ENCODE measurements at regions not wholly inside any gene's neighbourhood (a gene's known extent, or its start where the extent isn't known, plus 50 kb on each side); places are given as distances from the start of the nearest gene placed in this dataset.
"Not testable (repeated sequence)": the region's sequence is repeated elsewhere in the genome, so short reads cannot be mapped to it uniquely, and the experiment has no call there.

DNA sequence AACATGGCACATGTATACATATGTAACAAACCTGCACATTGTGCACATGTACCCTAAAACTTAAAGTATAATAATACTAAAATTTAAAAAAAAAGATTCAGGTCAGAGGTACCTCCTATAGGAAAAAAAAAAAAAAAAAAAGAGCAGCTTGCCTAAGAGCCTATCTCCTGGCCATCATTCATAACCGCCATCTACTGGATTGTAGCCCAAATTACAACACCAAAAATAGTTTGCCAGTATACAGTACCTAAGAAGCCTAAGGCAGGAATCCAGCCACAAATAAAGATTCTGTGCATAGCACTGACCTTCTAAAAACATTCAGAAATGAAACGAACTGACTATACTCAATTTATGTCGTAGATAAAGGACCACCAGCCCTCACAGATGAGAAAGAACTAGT lies 438.4 kb upstream of the ADGRB3 start:
- Histone ChIP-seq H3K4me1 (ENCODE audit: control insufficient read depth, insufficient read depth, low read length) (no peaks in the 10 kb centered on the region), H3K4me3 (ENCODE audit: low read depth, low read length) (no peak overlapping the region), H3K27ac (ENCODE audit: extremely low read depth, low read depth, low read length) (no peak overlapping the region), H3K9me3 (ENCODE audit: control insufficient read depth, insufficient read depth, low read depth, low read length) (no peaks in the 10 kb centered on the region), H3K36me3 (ENCODE audit: control insufficient read depth in 2 of 2, insufficient read depth in 1 of 2, low read length in 2 of 2) (no peaks in the 10 kb centered on the region)
- no peak for TF ChIP-seq ZSCAN16 (tag by site-specific recombination; IDR thresholded peaks at IDR 0.05)
- CTCF ChIA-PET: interaction anchor here (1.0 kb wide), 1 partner anchor 11 kb away, joined by 3 read pairs; no protein-coding TSS in a partner anchor
- POLR2A ChIA-PET: no interaction called here

DNA sequence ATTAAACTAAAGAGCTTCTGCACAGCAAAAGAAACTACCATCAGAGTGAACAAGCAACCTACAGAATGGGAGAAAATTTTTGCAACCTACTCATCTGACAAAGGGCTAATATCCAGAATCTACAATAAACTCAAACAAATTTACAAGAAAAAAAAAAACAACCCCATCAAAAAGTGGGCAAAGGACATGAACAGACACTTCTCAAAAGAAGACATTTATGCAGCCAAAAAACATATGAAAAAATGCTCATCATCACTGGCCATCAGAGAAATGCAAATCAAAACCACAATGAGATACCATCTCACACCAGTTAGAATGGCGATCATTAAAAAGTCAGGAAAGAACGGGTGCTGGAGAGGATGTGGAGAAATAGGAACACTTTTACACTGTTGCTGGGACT lies 439.3 kb upstream of the ADGRB3 start:
- H3K27ac ChIP-seq (ENCODE audit: extremely low read depth, low read depth, low read length); H3K4me1 ChIP-seq (ENCODE audit: control insufficient read depth, insufficient read depth, low read length); POLR2A ChIA-PET; CTCF ChIA-PET; H3K9me3 ChIP-seq (ENCODE audit: control insufficient read depth, insufficient read depth, low read depth, low read length); H3K36me3 ChIP-seq (ENCODE audit: control insufficient read depth in 2 of 2, insufficient read depth in 1 of 2, low read length in 2 of 2); H3K4me3 ChIP-seq (ENCODE audit: low read depth, low read length): not testable (repeated sequence)

DNA sequence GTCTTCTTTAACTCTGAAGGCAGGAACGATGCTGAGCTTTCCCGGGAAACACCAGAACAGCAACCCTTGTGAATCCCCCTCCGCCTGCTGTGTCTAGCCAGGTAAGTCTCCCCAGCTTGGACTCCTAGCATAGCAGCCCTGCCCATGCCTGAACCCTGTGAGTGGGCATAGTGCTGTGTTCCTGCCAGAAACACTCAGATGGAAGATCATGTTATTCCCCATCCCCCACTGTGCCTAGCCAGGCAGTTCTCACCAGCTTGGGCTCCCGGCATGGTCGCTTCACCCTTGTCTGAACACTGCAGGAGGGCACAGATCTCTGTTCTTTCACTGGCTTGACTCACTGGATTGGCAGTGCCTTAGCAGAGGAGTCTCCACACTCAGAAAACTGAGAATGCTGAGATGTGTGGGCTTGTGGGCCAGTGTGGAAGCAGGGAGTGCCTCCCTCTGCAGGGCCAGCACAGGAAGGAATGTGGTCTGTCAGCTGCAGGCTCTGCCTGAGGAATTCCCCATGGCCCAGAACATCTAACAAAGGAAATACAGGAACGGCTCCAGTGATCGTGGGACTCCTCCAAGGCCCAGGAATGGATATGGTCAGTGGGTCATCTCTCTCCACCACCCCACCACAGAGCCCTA lies 440.1 kb upstream of the ADGRB3 start:
- CTCF ChIA-PET: interaction anchor here (1.1 kb wide), 1 partner anchor 32 kb away, joined by 4 read pairs; no protein-coding TSS in a partner anchor
- no peaks in the 10 kb centered on the region for H3K36me3 ChIP-seq (ENCODE audit: control insufficient read depth in 2 of 2, insufficient read depth in 1 of 2, low read length in 2 of 2)
- no peak overlapping the region for H3K4me3 ChIP-seq (ENCODE audit: low read depth, low read length)
- no peaks in the 10 kb centered on the region for H3K4me1 ChIP-seq (ENCODE audit: control insufficient read depth, insufficient read depth, low read length)
- POLR2A ChIA-PET: no interaction called here
- no peak for TF ChIP-seq SETDB1 (IDR thresholded peaks at IDR 0.05; ENCODE audit: insufficient read length, low read length)
- TF ChIP-seq ZNF19 (tag by site-specific recombination; IDR thresholded peaks at IDR 0.05; ENCODE audit: low read depth): no peak
- TF ChIP-seq ZNF623 (tag by site-specific recombination; IDR thresholded peaks at IDR 0.05): no peak
- TF ChIP-seq, protein P1, sequence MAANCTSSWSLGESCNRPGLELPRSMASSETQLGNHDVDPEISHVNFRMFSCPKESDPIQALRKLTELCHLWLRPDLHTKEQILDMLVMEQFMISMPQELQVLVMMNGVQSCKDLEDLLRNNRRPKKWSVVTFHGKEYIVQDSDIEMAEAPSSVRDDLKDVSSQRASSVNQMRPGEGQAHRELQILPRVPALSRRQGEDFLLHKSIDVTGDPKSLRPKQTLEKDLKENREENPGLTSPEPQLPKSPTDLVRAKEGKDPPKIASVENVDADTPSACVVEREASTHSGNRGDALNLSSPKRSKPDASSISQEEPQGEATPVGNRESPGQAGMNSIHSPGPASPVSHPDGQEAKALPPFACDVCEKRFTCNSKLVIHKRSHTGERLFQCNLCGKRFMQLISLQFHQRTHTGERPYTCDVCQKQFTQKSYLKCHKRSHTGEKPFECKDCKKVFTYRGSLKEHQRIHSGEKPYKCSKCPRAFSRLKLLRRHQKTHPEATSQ (tag by site-specific recombination; IDR thresholded peaks at IDR 0.05): no peak
- TF ChIP-seq ZNF37A (tag by site-specific recombination; IDR thresholded peaks at IDR 0.05): no peak
- no peak for TF ChIP-seq KLF8 (tag by site-specific recombination; IDR thresholded peaks at IDR 0.05)
- H3K9me3 ChIP-seq (ENCODE audit: control insufficient read depth, insufficient read depth, low read depth, low read length): no peaks in the 10 kb centered on the region
- H3K27ac ChIP-seq (ENCODE audit: extremely low read depth, low read depth, low read length): no peak overlapping the region

DNA sequence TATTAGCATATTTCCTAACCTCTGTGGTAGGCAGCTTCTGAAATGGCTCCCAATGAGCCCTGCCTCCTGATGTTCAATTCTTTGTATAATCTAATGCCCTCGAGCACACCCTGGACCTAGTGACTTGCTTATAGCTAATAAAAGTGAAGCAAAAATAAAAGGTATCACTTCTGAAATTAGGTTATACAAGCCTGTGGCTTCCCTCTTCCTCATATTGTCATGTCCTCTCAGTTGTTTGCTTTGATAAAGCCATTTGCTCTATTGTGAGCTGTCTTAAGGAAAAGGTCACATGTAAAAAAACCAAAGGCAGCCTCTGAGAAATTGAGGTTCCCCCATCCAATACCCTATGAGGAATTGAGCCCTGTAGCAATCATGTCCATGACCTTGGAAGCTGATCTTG lies 442.1 kb upstream of the ADGRB3 start:
- ChIA-PET POLR2A (no interaction called here), CTCF (no interaction called here)
- H3K36me3 ChIP-seq (ENCODE audit: control insufficient read depth in 2 of 2, insufficient read depth in 1 of 2, low read length in 2 of 2): no peaks in the 10 kb centered on the region
- no peaks in the 10 kb centered on the region for H3K4me1 ChIP-seq (ENCODE audit: control insufficient read depth, insufficient read depth, low read length)
- no peak overlapping the region for H3K4me3 ChIP-seq (ENCODE audit: low read depth, low read length)
- H3K9me3 ChIP-seq (ENCODE audit: control insufficient read depth, insufficient read depth, low read depth, low read length): no peaks in the 10 kb centered on the region
- no peak overlapping the region for H3K27ac ChIP-seq (ENCODE audit: extremely low read depth, low read depth, low read length)
- TF ChIP-seq ZNF561 (tag by site-specific recombination; IDR thresholded peaks at IDR 0.05; ENCODE audit: borderline replicate concordance) (no peak), FEZF1 (tag by site-specific recombination; IDR thresholded peaks at IDR 0.05) (no peak), KLF8 (tag by site-specific recombination; IDR thresholded peaks at IDR 0.05) (no peak), ZNF423 (tag by site-specific recombination; IDR thresholded peaks at IDR 0.05) (no peak), KLF16 (tag by site-specific recombination; IDR thresholded peaks at IDR 0.05) (no peak), ZNF623 (tag by site-specific recombination; IDR thresholded peaks at IDR 0.05) (no peak), HOXC10 (CRISPR knock-in tag; IDR thresholded peaks at IDR 0.05) (no peak), ZNF664 (tag by site-specific recombination; IDR thresholded peaks at IDR 0.05) (no peak), ZNF610 (tag by site-specific recombination; IDR thresholded peaks at IDR 0.05; ENCODE audit: borderline replicate concordance) (no peak), ZNF426 (tag by site-specific recombination; IDR thresholded peaks at IDR 0.05) (no peak), ZNF311 (tag by site-specific recombination; IDR thresholded peaks at IDR 0.05; ENCODE audit: borderline replicate concordance) (no peak), ZNF544 (tag by site-specific recombination; IDR thresholded peaks at IDR 0.05) (no peak), ZNF121 (tag by site-specific recombination; IDR thresholded peaks at IDR 0.05) (no peak), ZNF629 (tag by site-specific recombination; IDR thresholded peaks at IDR 0.05) (no peak)
- TF ChIP-seq, protein P2, sequence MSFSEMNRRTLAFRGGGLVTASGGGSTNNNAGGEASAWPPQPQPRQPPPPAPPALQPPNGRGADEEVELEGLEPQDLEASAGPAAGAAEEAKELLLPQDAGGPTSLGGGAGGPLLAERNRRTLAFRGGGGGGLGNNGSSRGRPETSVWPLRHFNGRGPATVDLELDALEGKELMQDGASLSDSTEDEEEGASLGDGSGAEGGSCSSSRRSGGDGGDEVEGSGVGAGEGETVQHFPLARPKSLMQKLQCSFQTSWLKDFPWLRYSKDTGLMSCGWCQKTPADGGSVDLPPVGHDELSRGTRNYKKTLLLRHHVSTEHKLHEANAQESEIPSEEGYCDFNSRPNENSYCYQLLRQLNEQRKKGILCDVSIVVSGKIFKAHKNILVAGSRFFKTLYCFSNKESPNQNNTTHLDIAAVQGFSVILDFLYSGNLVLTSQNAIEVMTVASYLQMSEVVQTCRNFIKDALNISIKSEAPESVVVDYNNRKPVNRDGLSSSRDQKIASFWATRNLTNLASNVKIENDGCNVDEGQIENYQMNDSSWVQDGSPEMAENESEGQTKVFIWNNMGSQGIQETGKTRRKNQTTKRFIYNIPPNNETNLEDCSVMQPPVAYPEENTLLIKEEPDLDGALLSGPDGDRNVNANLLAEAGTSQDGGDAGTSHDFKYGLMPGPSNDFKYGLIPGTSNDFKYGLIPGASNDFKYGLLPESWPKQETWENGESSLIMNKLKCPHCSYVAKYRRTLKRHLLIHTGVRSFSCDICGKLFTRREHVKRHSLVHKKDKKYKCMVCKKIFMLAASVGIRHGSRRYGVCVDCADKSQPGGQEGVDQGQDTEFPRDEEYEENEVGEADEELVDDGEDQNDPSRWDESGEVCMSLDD (tag by site-specific recombination; IDR thresholded peaks at IDR 0.05): no peak
- TF ChIP-seq, protein P3, sequence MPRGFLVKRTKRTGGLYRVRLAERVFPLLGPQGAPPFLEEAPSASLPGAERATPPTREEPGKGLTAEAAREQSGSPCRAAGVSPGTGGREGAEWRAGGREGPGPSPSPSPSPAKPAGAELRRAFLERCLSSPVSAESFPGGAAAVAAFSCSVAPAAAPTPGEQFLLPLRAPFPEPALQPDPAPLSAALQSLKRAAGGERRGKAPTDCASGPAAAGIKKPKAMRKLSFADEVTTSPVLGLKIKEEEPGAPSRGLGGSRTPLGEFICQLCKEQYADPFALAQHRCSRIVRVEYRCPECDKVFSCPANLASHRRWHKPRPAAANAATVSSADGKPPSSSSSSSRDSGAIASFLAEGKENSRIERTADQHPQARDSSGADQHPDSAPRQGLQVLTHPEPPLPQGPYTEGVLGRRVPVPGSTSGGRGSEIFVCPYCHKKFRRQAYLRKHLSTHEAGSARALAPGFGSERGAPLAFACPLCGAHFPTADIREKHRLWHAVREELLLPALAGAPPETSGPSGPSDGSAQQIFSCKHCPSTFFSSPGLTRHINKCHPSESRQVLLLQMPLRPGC (tag by site-specific recombination; IDR thresholded peaks at IDR 0.05): no peak
- TF ChIP-seq, protein P4, sequence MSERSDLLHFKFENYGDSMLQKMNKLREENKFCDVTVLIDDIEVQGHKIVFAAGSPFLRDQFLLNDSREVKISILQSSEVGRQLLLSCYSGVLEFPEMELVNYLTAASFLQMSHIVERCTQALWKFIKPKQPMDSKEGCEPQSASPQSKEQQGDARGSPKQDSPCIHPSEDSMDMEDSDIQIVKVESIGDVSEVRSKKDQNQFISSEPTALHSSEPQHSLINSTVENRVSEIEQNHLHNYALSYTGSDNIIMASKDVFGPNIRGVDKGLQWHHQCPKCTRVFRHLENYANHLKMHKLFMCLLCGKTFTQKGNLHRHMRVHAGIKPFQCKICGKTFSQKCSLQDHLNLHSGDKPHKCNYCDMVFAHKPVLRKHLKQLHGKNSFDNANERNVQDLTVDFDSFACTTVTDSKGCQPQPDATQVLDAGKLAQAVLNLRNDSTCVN (tag by site-specific recombination; optimal IDR thresholded peaks at IDR 0.05): no peak

Data from HEK293 (cell line).